Stomach (tissue), 8 donors: ENCODE measurements at regions not wholly inside any gene's neighbourhood (a gene's known extent, or its start where the extent isn't known, plus 50 kb on each side); places are given as distances from the start of the nearest gene placed in this dataset.

Experiments
- DNase-seq, 2 donors: peaks; one replicate each; pipeline versions ENCODE4 v3.0.0 to v3.0.0-alpha.2; 2013 to 2019
- H3K27ac ChIP-seq, 5 donors: fragments of 200-600 bp in 4 of 5; sonication (generic) in 4 of 5; one replicate each; pipeline ENCODE4 v1.5.1; 2013 to 2019; ENCODE audit warnings: mild to moderate bottlenecking in 1 of 5, moderate library complexity in 1 of 5
- H3K27me3 ChIP-seq, 3 donors: fragments of 200-600 bp; sonication (generic); one replicate each; pipeline ENCODE4 v1.5.1; 2017 to 2019; ENCODE audit warnings: mixed run types in 1 of 3
- H3K36me3 ChIP-seq, 4 donors: fragments of 200-600 bp; sonication (generic); 1 replicate in 3 of 4; 2 replicates in 1 of 4; pipeline ENCODE4 v1.5.1; 2016 to 2019
- H3K4me1 ChIP-seq, 4 donors: fragments of 200-600 bp; sonication (generic); one replicate each; pipeline ENCODE4 v1.5.1; 2016 to 2019
- H3K4me3 ChIP-seq, 4 donors: fragments of 200-600 bp; sonication (generic) in 3 of 4; one replicate each; pipeline ENCODE4 v1.5.1; 2016 to 2019; ENCODE audit warnings: mild to moderate bottlenecking in 1 of 4
- H3K9me3 ChIP-seq, 4 donors: fragments of 200-600 bp; sonication (generic); one replicate each; pipeline ENCODE4 v1.5.1; 2016 to 2019
- CTCF ChIP-seq, 7 experiments: fragments of 450-650 bp in 4 of 7; fragments of 200-600 bp in 3 of 7; sonication (generic) in 3 of 7; IDR thresholded peaks; one replicate each; pipeline ENCODE4 v1.5.1; 2016 to 2019; ENCODE audit warnings: antibody characterized with exemption in 7 of 7, control low read depth in 2 of 7, mild to moderate bottlenecking in 1 of 7
- EP300 ChIP-seq: sonication (generic); formaldehyde crosslinking; IDR thresholded peaks from one replicate; pipeline ENCODE4 v1.6.1; 2017; ENCODE audit warnings: antibody characterized with exemption
- POLR2A ChIP-seq, 4 donors: fragments of 450-650 bp; IDR thresholded peaks; one replicate each; pipeline ENCODE4 v1.6.1; 2016; ENCODE audit warnings: antibody characterized with exemption in 4 of 4, control low read depth in 2 of 4, mild to moderate bottlenecking in 1 of 4, moderate library complexity in 1 of 4
- POLR2AphosphoS5 ChIP-seq, 3 donors: sonication (generic); formaldehyde crosslinking; IDR thresholded peaks; one replicate each; pipeline ENCODE4 v1.6.1; 2016; ENCODE audit warnings: antibody characterized with exemption in 3 of 3
- WGBS, 5 donors: extraction: QIAGEN DNeasy Blood & Tissue Kit in 3 of 5; methylation state at CpG; one replicate each; pipeline versions ENCODE4 v1.1.5 to v1.1.7; 2013 to 2018; 5-methylcytosine and 5-hydroxymethylcytosine counted together
- intact Hi-C: fragments of 100-400 bp; cut with DNase I; formaldehyde crosslinking; loops from one replicate; pipeline ENCODE4 v1.15.1; 2023; ENCODE audit warnings: low total_unique reads
- donor health status: healthy with polysubstance abuse.
- donor health status: Bipolar disorder and iron deficiency.
- donor health status: healthy.

GRCh38 chr6:159479146-159479545 is 213.9 kb downstream of the SOD2 start:
- Histone ChIP-seq H3K27me3 (no peaks in the 10 kb centered on the region), H3K4me3 (no peak overlapping the region), H3K9me3 (no peaks in the 10 kb centered on the region), H3K36me3 (no peaks in the 10 kb centered on the region), H3K27ac (no peak overlapping the region), H3K4me1 (no peaks in the 10 kb centered on the region)
- no peak for DNase-seq
- TF ChIP-seq POLR2A (IDR thresholded peaks at IDR 0.05) (no peak), CTCF (IDR thresholded peaks at IDR 0.05) (no peak), POLR2AphosphoS5 (IDR thresholded peaks at IDR 0.05) (no peak), EP300 (no peak)
- intact Hi-C loops: no loop called here

GRCh38 chr6:159473475-159474263 is 219.4 kb downstream of the SOD2 start:
- intact Hi-C loops: no loop called here

GRCh38 chr6:159470397-159470796 is 222.6 kb downstream of the SOD2 start:
- H3K4me3 ChIP-seq: no peak overlapping the region
- no peak overlapping the region for H3K27ac ChIP-seq
- no peaks in the 10 kb centered on the region for H3K27me3 ChIP-seq
- 71 to 82% (median 76%) methylated on average over 3 of the region's 3 CpGs for WGBS, 5 donors
- intact Hi-C loops: no loop called here
- H3K4me1 ChIP-seq: no peaks in the 10 kb centered on the region
- H3K36me3 ChIP-seq: no peaks in the 10 kb centered on the region
- H3K9me3 ChIP-seq: peaks cover 0 to 6% (median 0%) of the 10 kb centered on the region in 4 donors
- TF ChIP-seq EP300 (no peak), CTCF (IDR thresholded peaks at IDR 0.05) (no peak), POLR2AphosphoS5 (IDR thresholded peaks at IDR 0.05) (no peak), POLR2A (IDR thresholded peaks at IDR 0.05) (no peak)
- no peak for DNase-seq

More at GRCh38 chr6:159473475-159474263, 219.4 kb downstream of the SOD2 start:
- Histone ChIP-seq H3K9me3 (peaks cover 0 to 6% (median 0%) of the 10 kb centered on the region in 4 donors), H3K4me1 (no peaks in the 10 kb centered on the region), H3K4me3 (no peak overlapping the region), H3K27me3 (no peaks in the 10 kb centered on the region), H3K27ac (no peak overlapping the region), H3K36me3 (no peaks in the 10 kb centered on the region)
- 56 to 79% (median 72%) methylated on average over 4 of the region's 4 CpGs for WGBS, 5 donors
- TF ChIP-seq CTCF (IDR thresholded peaks at IDR 0.05) (no peak), EP300 (no peak), POLR2AphosphoS5 (IDR thresholded peaks at IDR 0.05) (no peak), POLR2A (IDR thresholded peaks at IDR 0.05) (no peak)
- peak in 1 of 2 donors; percentile 71 for DNase-seq

- Histone ChIP-seq H3K4me3 (no peak overlapping the region), H3K4me1 (no peaks in the 10 kb centered on the region), H3K36me3 (no peaks in the 10 kb centered on the region), H3K9me3 (peaks cover 0 to 6% (median 0%) of the 10 kb centered on the region in 4 donors), H3K27ac (no peak overlapping the region), H3K27me3 (no peaks in the 10 kb centered on the region)
- no peak for TF ChIP-seq CTCF (IDR thresholded peaks at IDR 0.05)
- no peak for TF ChIP-seq POLR2A (IDR thresholded peaks at IDR 0.05)
- no peak for TF ChIP-seq EP300
- TF ChIP-seq POLR2AphosphoS5 (IDR thresholded peaks at IDR 0.05): no peak
- WGBS, 5 donors: 58 to 78% (median 62%) methylated on average over 4 of the region's 4 CpGs
- intact Hi-C loops: no loop called here
- peak in 1 of 2 donors; percentile 38 for DNase-seq
These were observed 223.6 kb downstream of the SOD2 start for GRCh38 chr6:159469443-159469842.
